Ovary (tissue), 3 donors: ENCODE measurements at regions not wholly inside any gene's neighbourhood (a gene's known extent, or its start where the extent isn't known, plus 50 kb on each side); places are given as distances from the start of the nearest gene placed in this dataset.

Experiments used
- EP300 ChIP-seq: sonication (generic); formaldehyde crosslinking; IDR thresholded peaks from one replicate; pipeline ENCODE4 v1.6.1; 2017; ENCODE audit warnings: antibody characterized with exemption
- POLR2A ChIP-seq: fragments of 450-650 bp; IDR thresholded peaks from one replicate; pipeline ENCODE4 v1.6.1; 2017; ENCODE audit warnings: antibody characterized with exemption, mild to moderate bottlenecking, moderate library complexity
- TF ChIP-seq, protein P1 (sequence below), 3 donors: fragments of 450-650 bp in 2 of 3; fragments of 200-600 bp in 1 of 3; IDR thresholded peaks; one replicate each; pipeline versions ENCODE4 v1.5.1 to v1.8.0; 2016 to 2022; ENCODE audit warnings: antibody characterized with exemption in 3 of 3, mild to moderate bottlenecking in 1 of 3
- donor health status: DM: no; HTN: no; CAD: no.

DNA sequence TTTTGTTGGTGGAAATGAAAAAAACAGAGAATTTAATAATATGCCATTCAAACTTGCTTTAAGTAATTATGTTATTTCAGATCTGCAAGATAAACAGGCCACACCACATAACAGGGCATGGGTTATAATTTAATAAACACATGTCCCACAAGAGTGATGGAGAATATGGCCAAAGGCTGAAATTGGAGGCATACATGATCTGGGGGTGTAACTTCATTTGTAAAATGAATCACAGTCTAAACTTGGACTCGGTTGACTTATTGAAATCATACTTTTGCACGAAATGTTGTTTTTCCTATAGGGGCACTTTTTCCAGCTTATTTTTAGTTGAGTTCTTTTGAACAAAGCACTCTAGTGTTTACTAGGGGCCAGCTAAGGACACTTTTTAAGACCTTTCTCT lies 151.6 kb downstream of the TMEM26 start:
- TF ChIP-seq, protein P1, sequence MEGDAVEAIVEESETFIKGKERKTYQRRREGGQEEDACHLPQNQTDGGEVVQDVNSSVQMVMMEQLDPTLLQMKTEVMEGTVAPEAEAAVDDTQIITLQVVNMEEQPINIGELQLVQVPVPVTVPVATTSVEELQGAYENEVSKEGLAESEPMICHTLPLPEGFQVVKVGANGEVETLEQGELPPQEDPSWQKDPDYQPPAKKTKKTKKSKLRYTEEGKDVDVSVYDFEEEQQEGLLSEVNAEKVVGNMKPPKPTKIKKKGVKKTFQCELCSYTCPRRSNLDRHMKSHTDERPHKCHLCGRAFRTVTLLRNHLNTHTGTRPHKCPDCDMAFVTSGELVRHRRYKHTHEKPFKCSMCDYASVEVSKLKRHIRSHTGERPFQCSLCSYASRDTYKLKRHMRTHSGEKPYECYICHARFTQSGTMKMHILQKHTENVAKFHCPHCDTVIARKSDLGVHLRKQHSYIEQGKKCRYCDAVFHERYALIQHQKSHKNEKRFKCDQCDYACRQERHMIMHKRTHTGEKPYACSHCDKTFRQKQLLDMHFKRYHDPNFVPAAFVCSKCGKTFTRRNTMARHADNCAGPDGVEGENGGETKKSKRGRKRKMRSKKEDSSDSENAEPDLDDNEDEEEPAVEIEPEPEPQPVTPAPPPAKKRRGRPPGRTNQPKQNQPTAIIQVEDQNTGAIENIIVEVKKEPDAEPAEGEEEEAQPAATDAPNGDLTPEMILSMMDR (IDR thresholded peaks at IDR 0.05) = no peak
- TF ChIP-seq POLR2A (no peak), EP300 (no peak)
